ENCODE measurements at regions not wholly inside any gene's neighbourhood (a gene's known extent, or its start where the extent isn't known, plus 50 kb on each side); places are given as distances from the start of the nearest gene placed in this dataset.

DNA sequence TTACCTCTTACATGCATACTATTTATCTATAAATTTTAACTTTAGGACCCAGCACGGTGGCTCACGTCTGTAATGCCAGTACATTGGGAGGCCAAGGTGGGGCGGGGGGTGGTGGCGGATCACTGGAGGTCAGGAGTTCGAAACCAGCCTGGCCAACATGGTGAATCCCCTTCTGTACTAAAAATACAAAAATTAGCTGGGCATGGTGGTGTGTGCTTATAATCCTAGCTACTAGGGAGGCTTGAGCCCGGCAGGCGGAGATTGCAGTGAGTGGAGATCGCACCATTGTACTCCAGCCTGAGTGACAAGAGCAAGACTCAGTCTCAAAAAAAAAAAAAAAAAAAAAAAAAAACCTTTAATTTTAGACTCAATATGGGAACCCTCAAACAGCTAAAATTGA lies 1582.6 kb upstream of the NUDT12 start:
- no peaks in the 10 kb centered on the region for H3K27me3 ChIP-seq
- TF ChIP-seq, protein P1, sequence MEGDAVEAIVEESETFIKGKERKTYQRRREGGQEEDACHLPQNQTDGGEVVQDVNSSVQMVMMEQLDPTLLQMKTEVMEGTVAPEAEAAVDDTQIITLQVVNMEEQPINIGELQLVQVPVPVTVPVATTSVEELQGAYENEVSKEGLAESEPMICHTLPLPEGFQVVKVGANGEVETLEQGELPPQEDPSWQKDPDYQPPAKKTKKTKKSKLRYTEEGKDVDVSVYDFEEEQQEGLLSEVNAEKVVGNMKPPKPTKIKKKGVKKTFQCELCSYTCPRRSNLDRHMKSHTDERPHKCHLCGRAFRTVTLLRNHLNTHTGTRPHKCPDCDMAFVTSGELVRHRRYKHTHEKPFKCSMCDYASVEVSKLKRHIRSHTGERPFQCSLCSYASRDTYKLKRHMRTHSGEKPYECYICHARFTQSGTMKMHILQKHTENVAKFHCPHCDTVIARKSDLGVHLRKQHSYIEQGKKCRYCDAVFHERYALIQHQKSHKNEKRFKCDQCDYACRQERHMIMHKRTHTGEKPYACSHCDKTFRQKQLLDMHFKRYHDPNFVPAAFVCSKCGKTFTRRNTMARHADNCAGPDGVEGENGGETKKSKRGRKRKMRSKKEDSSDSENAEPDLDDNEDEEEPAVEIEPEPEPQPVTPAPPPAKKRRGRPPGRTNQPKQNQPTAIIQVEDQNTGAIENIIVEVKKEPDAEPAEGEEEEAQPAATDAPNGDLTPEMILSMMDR (IDR thresholded peaks at IDR 0.05): no peak
- no peaks in the 10 kb centered on the region for H3K9me3 ChIP-seq

DNA sequence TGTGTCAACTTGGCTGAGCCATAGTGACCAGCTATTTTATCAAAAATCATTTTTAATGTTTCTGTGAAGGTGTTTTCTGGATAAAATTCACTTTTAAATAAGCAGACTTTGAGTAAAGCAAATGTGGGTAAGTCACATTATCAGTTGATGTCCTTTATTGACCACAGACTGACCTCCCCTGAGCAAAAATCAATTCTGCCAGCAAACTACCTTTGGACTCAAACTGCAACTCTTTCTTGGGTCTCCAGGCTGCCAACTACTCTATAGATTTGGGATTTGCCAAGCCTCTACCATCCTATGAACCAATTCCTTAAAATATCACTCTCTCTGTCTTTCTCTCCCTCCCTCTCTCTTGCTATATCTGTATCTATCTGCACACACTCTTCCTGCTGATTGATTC lies 1571.7 kb upstream of the NUDT12 start:
- no peak for DNase-seq
- intact Hi-C loops (cut with DNase I): no loop called here
- TF ChIP-seq, protein P1 (IDR thresholded peaks at IDR 0.05): no peak

More for the DNA sequence above, 1582.6 kb upstream of the NUDT12 start:
- DNase-seq (no peak), ATAC-seq (no peak)
- Histone ChIP-seq H3K4me3 (no peak overlapping the region), H3K4me1 (no peaks in the 10 kb centered on the region), H3K36me3 (no peaks in the 10 kb centered on the region), H3K27ac (no peak overlapping the region)
- intact Hi-C loops (cut with DNase I): no loop called here

DNA sequence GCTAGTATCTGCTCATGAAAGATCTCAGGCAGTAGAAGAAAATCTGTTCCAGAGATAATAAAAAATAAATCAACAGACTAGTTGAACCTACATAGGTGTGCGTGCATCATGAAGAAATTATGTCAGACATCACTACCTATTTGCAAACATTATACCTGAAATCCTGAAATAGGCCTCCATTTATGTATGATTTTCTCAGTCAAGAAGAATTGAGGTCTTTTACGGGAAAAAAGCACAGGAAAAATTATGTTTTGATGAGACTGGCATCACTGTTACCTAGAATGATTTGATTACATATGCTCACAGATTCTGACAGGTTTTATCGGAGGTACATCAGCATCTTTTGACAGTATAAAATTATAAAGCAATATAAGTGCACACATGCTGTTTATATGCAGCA lies 1570.5 kb upstream of the NUDT12 start:
- Histone ChIP-seq H3K27ac (no peak overlapping the region), H3K27me3 (no peaks in the 10 kb centered on the region), H3K4me1 (no peaks in the 10 kb centered on the region), H3K9me3 (no peaks in the 10 kb centered on the region), H3K36me3 (no peaks in the 10 kb centered on the region), H3K4me3 (no peak overlapping the region)
- DNase-seq: no peak
- TF ChIP-seq, protein P1 (IDR thresholded peaks at IDR 0.05): no peak
- intact Hi-C loops (cut with DNase I): no loop called here
- no peak for ATAC-seq

More for the DNA sequence above, 1571.7 kb upstream of the NUDT12 start:
- Histone ChIP-seq H3K27ac (no peak overlapping the region), H3K4me3 (no peak overlapping the region), H3K9me3 (no peaks in the 10 kb centered on the region), H3K4me1 (no peaks in the 10 kb centered on the region), H3K27me3 (no peaks in the 10 kb centered on the region), H3K36me3 (no peaks in the 10 kb centered on the region)
- no peak for ATAC-seq

DNA sequence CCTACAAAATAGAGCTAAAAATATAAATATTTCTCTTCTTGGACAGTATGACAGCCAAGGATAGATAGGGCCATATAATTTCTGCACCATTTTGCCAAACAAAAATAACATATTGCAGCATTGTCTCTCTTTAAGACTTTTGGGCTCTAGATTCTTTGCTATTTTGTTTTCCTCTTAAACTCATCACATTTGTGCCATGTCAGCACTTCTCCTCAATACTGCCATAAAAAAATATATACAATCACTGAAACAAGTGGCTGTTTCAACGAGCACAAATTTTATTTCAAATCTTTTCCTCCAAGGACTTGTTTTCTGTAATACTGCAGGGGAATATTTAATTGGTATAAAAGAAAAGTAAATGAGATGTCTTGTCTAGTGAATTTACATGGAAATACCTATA lies 1570.0 kb upstream of the NUDT12 start:
- intact Hi-C loops (cut with DNase I): no loop called here
- Histone ChIP-seq H3K4me3 (no peak overlapping the region), H3K4me1 (no peaks in the 10 kb centered on the region), H3K27me3 (no peaks in the 10 kb centered on the region), H3K9me3 (no peaks in the 10 kb centered on the region), H3K27ac (no peak overlapping the region), H3K36me3 (no peaks in the 10 kb centered on the region)
- DNase-seq (no peak), ATAC-seq (no peak)
- TF ChIP-seq, protein P1 (IDR thresholded peaks at IDR 0.05): no peak

DNA sequence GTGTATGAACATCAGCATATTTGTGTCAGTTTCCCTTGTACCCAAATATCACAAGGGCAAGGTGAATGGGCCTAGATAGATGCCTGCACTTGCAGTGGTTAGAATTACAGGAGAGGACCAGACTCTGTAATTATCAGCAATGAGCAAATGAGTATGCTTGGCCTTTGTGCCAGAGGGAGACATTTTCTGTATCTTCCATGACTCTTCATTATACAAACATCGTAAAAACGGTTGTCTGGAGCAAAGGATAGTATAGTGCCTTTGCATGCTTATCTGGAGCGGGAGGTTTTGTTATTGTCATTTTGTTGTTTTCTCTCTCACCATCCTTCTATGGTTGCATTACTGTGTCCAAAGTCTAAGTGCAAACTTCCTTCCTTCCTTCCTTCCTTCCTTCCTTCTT lies 1568.5 kb upstream of the NUDT12 start:
- Histone ChIP-seq H3K27me3 (no peaks in the 10 kb centered on the region), H3K4me3 (no peak overlapping the region), H3K27ac (no peak overlapping the region), H3K36me3 (no peaks in the 10 kb centered on the region), H3K9me3 (no peaks in the 10 kb centered on the region), H3K4me1 (no peaks in the 10 kb centered on the region)
- TF ChIP-seq, protein P1 (IDR thresholded peaks at IDR 0.05): no peak
- ATAC-seq: no peak
- intact Hi-C loops (cut with DNase I): no loop called here
- no peak for DNase-seq

DNA sequence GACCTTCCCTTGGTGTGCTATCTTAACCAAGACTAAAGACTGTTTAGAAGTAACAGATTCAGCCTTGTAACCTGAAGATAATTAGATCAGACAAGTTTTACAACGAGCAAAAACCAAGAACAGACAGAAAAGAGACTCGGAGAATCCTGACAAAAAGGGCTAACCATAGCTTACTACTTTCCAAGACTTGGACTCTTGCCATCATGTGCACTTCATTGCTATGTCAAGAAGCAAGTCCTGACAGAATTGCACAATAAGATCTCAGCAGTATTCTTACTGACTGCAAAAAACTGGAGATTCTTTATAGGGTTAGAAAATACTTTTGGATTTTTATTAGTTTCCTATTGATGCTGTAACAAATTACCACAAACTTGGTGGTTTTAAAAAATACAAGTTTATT lies 1539.0 kb upstream of the NUDT12 start:
- intact Hi-C loops (cut with DNase I): no loop called here
- no peaks in the 10 kb centered on the region for H3K4me1 ChIP-seq
- TF ChIP-seq, protein P1 (IDR thresholded peaks at IDR 0.05): no peak
- H3K4me3 ChIP-seq: no peak overlapping the region
- peak; percentile 45 for ATAC-seq
- H3K27me3 ChIP-seq: no peaks in the 10 kb centered on the region
- DNase-seq: no peak
- no peaks in the 10 kb centered on the region for H3K9me3 ChIP-seq
- H3K27ac ChIP-seq: no peak overlapping the region
- no peaks in the 10 kb centered on the region for H3K36me3 ChIP-seq
